K562 (cell line): ENCODE measurements at regions not wholly inside any gene's neighbourhood (a gene's known extent, or its start where the extent isn't known, plus 50 kb on each side); places are given as distances from the start of the nearest gene placed in this dataset.

Source experiments
- CTCF ChIP-seq, 3 experiments: IDR thresholded peaks in 2 of 3; conservative IDR thresholded peaks in 1 of 3; 2 replicates each; pipeline ENCODE4 v1.5.1; 2011 to 2012; ENCODE audit warnings: low read length in 3 of 3, mild to moderate bottlenecking in 3 of 3, control low read depth in 2 of 3, improper control_type of control experiment in 1 of 3, inconsistent platforms in 1 of 3, low read depth in 1 of 3, mixed read lengths in 1 of 3, moderate library complexity in 1 of 3; ENCODE audit not compliant: insufficient read depth in 2 of 3
- CTCFL ChIP-seq: IDR thresholded peaks from 2 replicates; pipeline ENCODE4 v1.6.1; 2011; ENCODE audit warnings: borderline replicate concordance, low read depth, mild to moderate bottlenecking, moderate library complexity, low read length; ENCODE audit not compliant: insufficient read depth, poor library complexity, severe bottlenecking
- EP300 ChIP-seq: IDR thresholded peaks from 2 replicates; pipeline ENCODE4 v1.6.1; 2012; ENCODE audit warnings: low read length, improper control_type of control experiment
- HMG20B ChIP-seq: fragments of 250-450 bp; sonication (Bioruptor Pico); IDR thresholded peaks from 2 replicates; pipeline ENCODE4 v1.5.0; 2021; ENCODE audit warnings: mild to moderate bottlenecking

GRCh38 chr5:157922026-157922425 is 63.1 kb upstream of the CLINT1 start:
- TF ChIP-seq EP300 (no peak), CTCF (IDR thresholded peaks at IDR 0.05 in 2 of 3, conservative IDR thresholded peaks at IDR 0.05 in 1 of 3; ENCODE audit: insufficient read depth in 2 of 3, low read depth in 1 of 3, low read length in 3 of 3) (no peak), HMG20B (CRISPR knock-in tag) (no peak), CTCFL (no peak)
